H1 (cell line): ENCODE measurements at regions not wholly inside any gene's neighbourhood (a gene's known extent, or its start where the extent isn't known, plus 50 kb on each side); places are given as distances from the start of the nearest gene placed in this dataset.

ENCODE experiments used
- CTCF ChIA-PET: fragments of 300-600 bp; sonication (Branson Sonifier 250); formaldehyde crosslinking; loops from one replicate; lab custom pipeline; 2021; ENCODE audit not compliant: partially characterized antibody; lab: Charles Lee
- POLR2A ChIA-PET: fragments of 300-600 bp; sonication (Branson Sonifier 250); formaldehyde crosslinking; loops from one replicate; lab custom pipeline; 2021; ENCODE audit warnings: inconsistent platforms; ENCODE audit not compliant: partially characterized antibody; lab: Charles Lee
- DNase-seq, 2 experiments: peaks; one replicate each; pipeline versions ENCODE4 v3.0.0 to v3.0.0-alpha.2; 2010 to 2022; ENCODE audit warnings: low spot score in 2 of 2, low read depth in 1 of 2, mixed read lengths in 1 of 2
- FAIRE-seq: peaks from 2 replicates; lab custom pipeline; 2011; peaks lifted over from hg19 to GRCh38; lab: Jason Lieb, UNC
- H2AFZ ChIP-seq: 2 replicates; pipeline ENCODE4 v1.8.1; 2012; ENCODE audit warnings: low read length, inconsistent platforms
- H2AK5ac ChIP-seq: 2 replicates; pipeline ENCODE4 v1.6.1; 2013; ENCODE audit warnings: low read depth, low read length
- H2BK120ac ChIP-seq: replicated peaks from 2 replicates; pipeline ENCODE3; 2013; ENCODE audit warnings: low read depth, low read length, inconsistent platforms
- H2BK12ac ChIP-seq: 2 replicates; pipeline ENCODE4 v1.6.1; 2013; ENCODE audit warnings: low read depth, low read length
- H2BK15ac ChIP-seq: 2 replicates; pipeline ENCODE4 v1.6.1; 2013; ENCODE audit warnings: low read length
- H2BK20ac ChIP-seq: 2 replicates; pipeline ENCODE4 v1.6.1; 2013; ENCODE audit warnings: low read length
- H2BK5ac ChIP-seq: 2 replicates; pipeline ENCODE4 v1.6.1; 2013; ENCODE audit warnings: low read depth, low read length
- H3K14ac ChIP-seq: 2 replicates; pipeline ENCODE4 v1.6.1; 2013; ENCODE audit warnings: inconsistent platforms; ENCODE audit not compliant: insufficient read length
- H3K18ac ChIP-seq: 2 replicates; pipeline ENCODE4 v1.6.1; 2013; ENCODE audit warnings: low read length; ENCODE audit errors: extremely low read depth
- H3K23ac ChIP-seq: 2 replicates; pipeline ENCODE4 v1.6.1; 2013; ENCODE audit warnings: inconsistent platforms; ENCODE audit not compliant: insufficient read length
- H3K23me2 ChIP-seq: 2 replicates; pipeline ENCODE4 v1.6.1; 2013; ENCODE audit warnings: low read depth, low read length
- H3K27ac ChIP-seq: 2 replicates; pipeline ENCODE4 v1.6.1; 2011; ENCODE audit warnings: low read depth, low read length, inconsistent platforms
- H3K27me3 ChIP-seq, 4 experiments: replicated peaks in 1 of 4; 1 replicate in 1 of 4; 2 replicates in 3 of 4; pipeline versions ENCODE4 v1.6.1 to v1.8.1; 2011 to 2013; ENCODE audit warnings: low read length in 3 of 4, mild to moderate bottlenecking in 3 of 4, inconsistent platforms in 2 of 4, mixed read lengths in 2 of 4, moderate library complexity in 1 of 4; ENCODE audit not compliant: control insufficient read depth in 3 of 4, insufficient read depth in 3 of 4; ENCODE audit errors: extremely low read depth in 1 of 4
- H3K36me3 ChIP-seq, 4 experiments: 2 replicates each; pipeline versions ENCODE4 v1.6.1 to v1.8.1; 2011 to 2013; ENCODE audit warnings: mild to moderate bottlenecking in 4 of 4, low read length in 3 of 4, moderate library complexity in 2 of 4, control low read depth in 1 of 4, inconsistent platforms in 1 of 4; ENCODE audit not compliant: insufficient read depth in 4 of 4, control insufficient read depth in 2 of 4
- H3K4ac ChIP-seq: replicated peaks from 2 replicates; pipeline ENCODE3; 2013; ENCODE audit warnings: low read length, low read depth, mixed read lengths, inconsistent platforms; ENCODE audit not compliant: insufficient read length
- H3K4me1 ChIP-seq, 4 experiments: replicated peaks in 1 of 4; 1 replicate in 1 of 4; 2 replicates in 3 of 4; pipeline versions ENCODE4 v1.6.1 to v1.8.1; 2011 to 2013; ENCODE audit warnings: low read length in 3 of 4, inconsistent platforms in 2 of 4, mixed read lengths in 1 of 4; ENCODE audit not compliant: insufficient read depth in 4 of 4, control insufficient read depth in 3 of 4
- H3K4me2 ChIP-seq, 2 experiments: 2 replicates each; pipeline versions ENCODE4 v1.6.1 to v1.8.1; 2011 to 2013; ENCODE audit warnings: low read depth in 2 of 2, low read length in 2 of 2, control low read depth in 1 of 2, inconsistent platforms in 1 of 2, mild to moderate bottlenecking in 1 of 2; ENCODE audit not compliant: insufficient read depth in 1 of 2
- H3K4me3 ChIP-seq, 4 experiments: fragments of 200-600, 300-600 bp in 1 of 4; sonication (generic), shearing (Covaris generic), sonication (Bioruptor Twin) in 1 of 4; 2 replicates each; pipeline versions ENCODE4 v1.5.1 to v1.8.1; 2011 to 2016; ENCODE audit warnings: low read length in 4 of 4, low read depth in 3 of 4, control low read depth in 2 of 4, inconsistent platforms in 2 of 4, mild to moderate bottlenecking in 2 of 4, mixed read lengths in 1 of 4, moderate library complexity in 1 of 4; ENCODE audit not compliant: insufficient read depth in 2 of 4; ENCODE audit errors: extremely low read depth in 1 of 4
- H3K56ac ChIP-seq: replicated peaks from 2 replicates; pipeline ENCODE3; 2013; ENCODE audit warnings: low read depth, mild to moderate bottlenecking, mixed read lengths, low read length, inconsistent platforms; ENCODE audit not compliant: insufficient read length
- H3K79me1 ChIP-seq: 2 replicates; pipeline ENCODE4 v1.6.1; 2013; ENCODE audit warnings: low read depth, low read length, control low read depth
- H3K79me2 ChIP-seq, 2 experiments: 2 replicates each; pipeline versions ENCODE4 v1.6.1 to v1.8.1; 2012 to 2013; ENCODE audit warnings: low read length in 2 of 2, mild to moderate bottlenecking in 2 of 2, inconsistent platforms in 1 of 2; ENCODE audit not compliant: insufficient read depth in 2 of 2, control insufficient read depth in 1 of 2
- H3K9ac ChIP-seq, 4 experiments: replicated peaks in 1 of 4; 1 replicate in 1 of 4; 2 replicates in 3 of 4; pipeline versions ENCODE4 v1.6.1 to v1.8.1; 2011 to 2013; ENCODE audit warnings: low read depth in 3 of 4, low read length in 3 of 4, control low read depth in 2 of 4, mild to moderate bottlenecking in 2 of 4, moderate library complexity in 2 of 4, inconsistent platforms in 1 of 4; ENCODE audit errors: extremely low read depth in 1 of 4
- H3K9me3 ChIP-seq, 2 experiments: 2 replicates each; pipeline versions ENCODE4 v1.6.1 to v1.8.1; 2012 to 2013; ENCODE audit warnings: mild to moderate bottlenecking in 2 of 2, moderate library complexity in 2 of 2, control low read depth in 1 of 2, inconsistent platforms in 1 of 2, low read depth in 1 of 2, low read length in 1 of 2, mixed read lengths in 1 of 2; ENCODE audit not compliant: insufficient read depth in 2 of 2
- H4K20me1 ChIP-seq, 2 experiments: replicated peaks in 1 of 2; 2 replicates each; pipeline versions ENCODE3 to v1.8.1; 2011 to 2013; ENCODE audit warnings: inconsistent platforms in 2 of 2, low read length in 2 of 2, mild to moderate bottlenecking in 1 of 2; ENCODE audit not compliant: insufficient read depth in 2 of 2, control insufficient read depth in 1 of 2
- H4K5ac ChIP-seq: 2 replicates; pipeline ENCODE4 v1.6.1; 2013; ENCODE audit warnings: low read length, low read depth, mixed read lengths, inconsistent platforms; ENCODE audit not compliant: insufficient read length
- H4K8ac ChIP-seq: 2 replicates; pipeline ENCODE4 v1.8.0; 2013; ENCODE audit warnings: mild to moderate bottlenecking, moderate library complexity, low read length, inconsistent platforms; ENCODE audit not compliant: insufficient read depth; ENCODE audit errors: extremely low read depth
- H4K91ac ChIP-seq: replicated peaks from 2 replicates; pipeline ENCODE3; 2013; ENCODE audit warnings: low read length, mixed read lengths, inconsistent platforms; ENCODE audit not compliant: insufficient read length
- GABPA ChIP-seq: IDR thresholded peaks from 2 replicates; pipeline ENCODE4 v1.6.1; 2011; ENCODE audit warnings: mild to moderate bottlenecking, low read length, moderate library complexity, borderline replicate concordance; ENCODE audit not compliant: insufficient read depth
- HDAC2 ChIP-seq, 2 experiments: fragments of 300-600 bp in 1 of 2; sonication (generic) in 1 of 2; IDR thresholded peaks; 2 replicates each; pipeline ENCODE4 v1.6.1; 2011 to 2012; ENCODE audit warnings: low read depth in 2 of 2, low read length in 2 of 2, mild to moderate bottlenecking in 2 of 2, moderate library complexity in 2 of 2, borderline replicate concordance in 1 of 2, inconsistent platforms in 1 of 2
- KDM1A ChIP-seq: fragments of 200-600, 300-600 bp; sonication (generic); IDR thresholded peaks from 2 replicates; pipeline ENCODE4 v1.7.1; 2016; ENCODE audit warnings: mild to moderate bottlenecking, low read length, borderline replicate concordance
- MAFK ChIP-seq: IDR thresholded peaks from 2 replicates; pipeline ENCODE4 v1.6.1; 2012; ENCODE audit warnings: low read depth, mild to moderate bottlenecking, improper control_type of control experiment, low read length
- POU5F1 ChIP-seq: IDR thresholded peaks from 2 replicates; pipeline ENCODE4 v1.6.1; 2011; ENCODE audit warnings: low read depth, mild to moderate bottlenecking, low read length, moderate library complexity
- SIN3A ChIP-seq, 2 experiments: IDR thresholded peaks in 1 of 2; conservative IDR thresholded peaks in 1 of 2; 2 replicates each; pipeline ENCODE4 v1.6.1; 2011 to 2012; ENCODE audit warnings: low read length in 2 of 2, improper control_type of control experiment in 1 of 2, low read depth in 1 of 2, mild to moderate bottlenecking in 1 of 2
- SP4 ChIP-seq: IDR thresholded peaks from 2 replicates; pipeline ENCODE4 v1.6.1; 2012; ENCODE audit warnings: low read length, inconsistent platforms
- WGBS, 2 experiments: shearing (Covaris generic) in 1 of 2; methylation state at CpG; one replicate each; pipeline versions ENCODE4 v1.1.6 to v1.1.7; 2013 to 2015; ENCODE audit warnings: low lambda C conversion rate in 2 of 2, mixed read lengths in 2 of 2, inconsistent platforms in 1 of 2, low coverage in 1 of 2, missing lambda C conversion rate in 1 of 2; ENCODE audit not compliant: insufficient replicate concordance in 2 of 2, insufficient coverage in 1 of 2, insufficient read length in 1 of 2; ENCODE audit errors: extremely low coverage in 1 of 2, missing lambda C conversion rate in 1 of 2; 5-methylcytosine and 5-hydroxymethylcytosine counted together

DNA sequence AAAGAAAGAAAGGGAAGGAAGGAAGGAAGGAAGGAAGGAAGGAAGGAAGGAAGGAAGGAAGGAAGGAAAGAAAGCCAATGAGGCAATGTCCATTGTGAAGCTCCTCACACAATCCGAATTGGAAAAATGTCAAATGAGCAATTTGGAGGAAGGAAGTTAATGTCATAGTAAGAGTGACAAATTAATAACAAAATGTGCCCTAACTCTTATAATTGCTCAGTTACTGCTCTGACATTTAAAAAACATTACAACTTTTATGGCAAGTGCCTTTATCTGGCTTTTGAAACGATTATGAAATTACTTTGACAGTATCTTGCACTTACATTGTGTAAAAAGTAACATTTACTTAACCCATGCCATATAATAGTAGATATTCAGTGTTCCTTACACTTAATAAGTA, 96.5 kb upstream of the EFHC2 start:
- no peak overlapping the region for H2BK12ac ChIP-seq
- H3K4me3 ChIP-seq, result no peak overlapping the region
- no peak overlapping the region for H3K18ac ChIP-seq
- CTCF ChIA-PET, result no interaction called here
- no peak overlapping the region for H3K56ac ChIP-seq
- H3K79me2 ChIP-seq, result no peaks in the 10 kb centered on the region
- no peak overlapping the region for H4K8ac ChIP-seq
- H4K20me1 ChIP-seq, result no peaks in the 10 kb centered on the region
- no peak overlapping the region for H3K4ac ChIP-seq
- H3K36me3 ChIP-seq, result no peaks in the 10 kb centered on the region
- POLR2A ChIA-PET, result no interaction called here
- H3K27me3 ChIP-seq, result no peaks in the 10 kb centered on the region
- 67% methylated on average over 1 of the region's 2 CpGs; no CpG with 5 or more reads in 1 of the 2 experiments for WGBS, 2 experiments
- no peak overlapping the region for H3K4me2 ChIP-seq
- no peaks in the 10 kb centered on the region for H3K79me1 ChIP-seq
- no peak for FAIRE-seq
- no peak overlapping the region for H2AFZ ChIP-seq
- H3K14ac ChIP-seq, result no peak overlapping the region
- H2BK5ac ChIP-seq, result no peak overlapping the region
- no peak overlapping the region for H3K27ac ChIP-seq
- H3K23me2 ChIP-seq, result no peaks in the 10 kb centered on the region
- no peaks in the 10 kb centered on the region for H3K4me1 ChIP-seq
- H4K5ac ChIP-seq, result no peak overlapping the region
- no peak overlapping the region for H2BK120ac ChIP-seq
- DNase-seq, result no peak
- no peak overlapping the region for H4K91ac ChIP-seq
- no peak overlapping the region for H3K23ac ChIP-seq
- no peak overlapping the region for H3K9ac ChIP-seq
- no peaks in the 10 kb centered on the region for H3K9me3 ChIP-seq
- H2BK20ac ChIP-seq, result no peak overlapping the region
- H2AK5ac ChIP-seq, result no peak overlapping the region
- H2BK15ac ChIP-seq, result no peak overlapping the region
- no peak for TF ChIP-seq SIN3A (conservative IDR thresholded peaks at IDR 0.05 in 1 of 2, IDR thresholded peaks at IDR 0.05 in 1 of 2; ENCODE audit: low read depth in 1 of 2, low read length in 2 of 2)
- no peak for TF ChIP-seq GABPA
- no peak for TF ChIP-seq MAFK
- TF ChIP-seq POU5F1, result no peak
- no peak for TF ChIP-seq KDM1A
- TF ChIP-seq HDAC2 (IDR thresholded peaks at IDR 0.05; ENCODE audit: borderline replicate concordance in 1 of 2, low read depth in 2 of 2, low read length in 2 of 2), result no peak
- TF ChIP-seq SP4, result no peak
